WI38 (cell line): ENCODE measurements at regions not wholly inside any gene's neighbourhood (a gene's known extent, or its start where the extent isn't known, plus 50 kb on each side); places are given as distances from the start of the nearest gene placed in this dataset.

Experiments
- H3K4me3 ChIP-seq: 2 replicates; pipeline ENCODE4 v1.5.1; 2011; ENCODE audit warnings: low read depth, mild to moderate bottlenecking, control low read depth, low read length
- TF ChIP-seq, protein P1 (sequence below): IDR thresholded peaks from 2 replicates; pipeline ENCODE4 v1.5.1; 2012; ENCODE audit warnings: low read depth, mild to moderate bottlenecking, control low read depth, low read length

DNA sequence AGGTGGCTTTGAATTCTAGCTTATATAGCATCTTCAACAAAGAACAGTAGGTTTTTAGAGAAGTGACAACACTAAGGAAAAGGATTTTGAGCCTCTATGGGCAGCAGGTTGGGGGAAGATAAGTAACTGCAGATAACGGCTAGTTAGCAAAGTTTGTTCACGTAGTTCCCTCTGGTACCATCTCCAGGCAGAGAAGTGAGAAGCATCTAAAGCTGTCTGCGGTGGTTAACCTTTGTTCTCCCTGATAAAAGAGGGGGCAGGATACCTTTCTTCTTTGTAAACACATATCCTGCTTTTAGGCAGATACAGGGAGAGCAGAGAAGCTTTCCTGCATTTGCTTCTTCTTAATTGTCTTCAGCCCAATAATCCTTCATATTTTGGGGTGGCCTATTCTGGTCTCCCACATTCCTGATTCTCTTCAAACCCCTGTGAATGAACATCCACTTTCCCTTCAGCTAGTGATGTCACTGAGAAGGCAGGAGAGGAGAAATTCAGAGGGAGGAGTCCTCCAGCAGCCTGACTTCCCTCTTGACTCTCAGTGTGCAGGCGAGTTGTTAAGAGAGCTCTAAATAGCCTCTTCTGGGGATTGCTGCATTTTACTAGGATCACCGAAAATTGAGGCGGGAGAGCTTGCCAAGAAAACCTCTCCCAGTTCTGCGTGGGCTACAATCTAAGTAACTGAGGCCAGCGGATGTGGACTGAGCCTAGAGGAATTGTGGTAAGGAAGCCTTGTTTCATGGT is 393.7 kb upstream of the C2CD4B start:
- no peak overlapping the region for H3K4me3 ChIP-seq
- TF ChIP-seq, protein P1, sequence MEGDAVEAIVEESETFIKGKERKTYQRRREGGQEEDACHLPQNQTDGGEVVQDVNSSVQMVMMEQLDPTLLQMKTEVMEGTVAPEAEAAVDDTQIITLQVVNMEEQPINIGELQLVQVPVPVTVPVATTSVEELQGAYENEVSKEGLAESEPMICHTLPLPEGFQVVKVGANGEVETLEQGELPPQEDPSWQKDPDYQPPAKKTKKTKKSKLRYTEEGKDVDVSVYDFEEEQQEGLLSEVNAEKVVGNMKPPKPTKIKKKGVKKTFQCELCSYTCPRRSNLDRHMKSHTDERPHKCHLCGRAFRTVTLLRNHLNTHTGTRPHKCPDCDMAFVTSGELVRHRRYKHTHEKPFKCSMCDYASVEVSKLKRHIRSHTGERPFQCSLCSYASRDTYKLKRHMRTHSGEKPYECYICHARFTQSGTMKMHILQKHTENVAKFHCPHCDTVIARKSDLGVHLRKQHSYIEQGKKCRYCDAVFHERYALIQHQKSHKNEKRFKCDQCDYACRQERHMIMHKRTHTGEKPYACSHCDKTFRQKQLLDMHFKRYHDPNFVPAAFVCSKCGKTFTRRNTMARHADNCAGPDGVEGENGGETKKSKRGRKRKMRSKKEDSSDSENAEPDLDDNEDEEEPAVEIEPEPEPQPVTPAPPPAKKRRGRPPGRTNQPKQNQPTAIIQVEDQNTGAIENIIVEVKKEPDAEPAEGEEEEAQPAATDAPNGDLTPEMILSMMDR: no peak

DNA sequence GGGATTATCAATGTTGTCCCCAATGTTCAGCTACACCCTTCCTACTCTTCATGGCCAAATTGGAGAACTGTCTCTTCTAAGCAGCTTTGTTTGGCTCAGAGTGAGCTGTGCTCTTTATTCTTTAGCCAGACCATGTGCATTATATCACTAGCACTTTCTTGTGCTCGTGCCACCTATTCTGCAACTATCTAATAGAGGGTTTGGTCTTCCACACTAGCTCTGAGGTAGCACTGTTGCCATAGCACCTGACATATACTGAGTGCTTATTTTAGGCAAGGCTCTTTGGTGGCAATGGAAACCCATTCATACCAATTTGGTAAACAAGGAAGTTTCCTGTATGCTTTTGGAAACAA is 394.3 kb upstream of the C2CD4B start:
- TF ChIP-seq, protein P1: no peak
- no peak overlapping the region for H3K4me3 ChIP-seq

DNA sequence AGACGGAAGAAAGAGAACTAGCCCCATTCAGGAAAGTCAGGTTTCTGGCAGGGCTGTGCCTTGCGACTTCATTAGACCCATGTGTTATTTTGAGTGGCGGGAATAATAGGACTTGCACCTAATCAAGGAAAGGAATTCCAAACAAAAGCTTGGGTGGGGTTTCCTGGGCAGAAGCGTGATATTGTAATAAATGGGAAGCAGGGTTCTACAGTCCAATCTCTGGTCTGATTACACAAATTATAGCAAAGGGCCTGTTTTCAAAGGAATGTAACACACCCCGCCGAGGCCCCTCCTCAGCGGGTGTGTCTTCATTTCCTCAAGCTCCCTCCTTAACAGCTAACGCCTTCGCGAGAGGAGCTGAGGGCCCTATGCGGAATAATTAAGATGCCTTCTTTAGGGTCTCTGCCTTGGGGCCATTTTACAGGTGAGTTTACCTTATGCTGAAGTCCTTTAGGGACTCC is 396.0 kb upstream of the C2CD4B start:
- no peak overlapping the region for H3K4me3 ChIP-seq
- TF ChIP-seq, protein P1: no peak

DNA sequence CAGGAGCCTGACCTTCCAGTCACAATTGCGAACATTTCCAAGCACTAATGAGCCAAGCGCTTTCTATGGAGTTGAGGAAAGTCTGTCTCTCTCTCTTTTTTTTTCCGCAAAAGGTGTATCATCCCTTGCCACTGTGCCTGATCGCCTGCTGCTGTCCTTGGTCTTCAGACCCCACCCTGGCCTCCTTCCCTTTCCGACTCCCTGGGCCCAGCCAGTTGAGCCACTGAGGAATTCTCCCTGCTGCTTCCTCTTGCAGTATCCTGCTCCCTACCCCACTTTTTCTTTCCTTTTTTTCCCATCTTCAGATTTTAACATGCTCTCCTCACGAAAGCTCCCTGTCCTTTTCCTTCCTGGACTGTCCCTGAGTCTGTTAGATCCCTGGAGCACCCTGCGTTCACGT is 396.5 kb upstream of the C2CD4B start:
- TF ChIP-seq, protein P1: no peak
- no peak overlapping the region for H3K4me3 ChIP-seq

DNA sequence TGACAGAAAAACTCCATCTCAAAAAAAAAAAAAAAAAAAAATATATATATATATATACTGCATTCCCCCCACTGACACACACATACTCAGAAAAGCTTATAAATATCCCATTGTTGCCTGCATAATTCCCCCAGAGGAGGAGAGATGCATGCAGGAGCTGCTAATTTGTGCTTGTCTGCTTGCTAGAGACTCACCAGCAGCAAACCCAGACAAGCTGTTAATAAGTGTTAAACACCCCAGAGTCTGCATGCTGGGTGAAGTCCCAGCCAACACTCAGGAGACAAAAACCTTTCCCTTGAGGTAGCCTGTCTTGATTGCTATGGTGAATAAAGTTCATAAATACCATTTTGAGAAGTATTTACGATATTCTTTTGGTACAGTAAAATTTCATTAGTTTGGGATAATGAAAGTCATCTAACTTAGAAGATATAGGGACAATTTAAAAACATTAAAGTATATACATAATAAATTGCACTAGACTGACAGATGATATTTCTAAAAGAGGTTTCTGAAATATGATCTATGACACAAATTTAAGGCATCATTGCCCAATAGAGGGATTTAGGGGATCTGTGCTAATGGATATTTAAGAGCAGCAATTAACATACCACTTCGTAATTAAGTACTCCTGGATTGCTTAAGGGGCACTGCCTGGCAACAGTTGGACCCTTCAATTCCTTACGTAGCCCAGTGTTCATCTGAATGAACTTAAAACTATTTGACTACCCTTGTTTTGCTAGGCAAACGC is 400.0 kb upstream of the C2CD4B start:
- TF ChIP-seq, protein P1: no peak
- H3K4me3 ChIP-seq: no peak overlapping the region

DNA sequence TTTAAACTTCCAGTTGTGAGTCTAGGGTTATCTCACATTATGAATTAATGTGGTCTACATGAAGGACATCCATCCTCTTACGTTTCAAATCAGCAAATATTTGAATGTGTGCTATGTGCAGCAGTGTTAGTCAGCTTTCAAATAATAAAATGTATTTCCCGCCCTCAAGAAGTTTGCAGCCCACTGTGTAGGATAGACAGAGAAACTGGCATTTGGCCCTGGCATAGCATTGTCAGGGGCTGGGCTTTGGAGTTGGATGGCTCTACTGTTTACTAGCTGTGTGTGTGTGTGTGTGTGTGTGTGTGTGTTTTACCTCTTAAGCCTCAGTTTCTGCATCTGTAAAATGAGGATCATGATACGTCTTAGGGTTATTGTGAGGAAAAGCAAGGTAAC is 400.5 kb upstream of the C2CD4B start:
- TF ChIP-seq, protein P1: no peak
- H3K4me3 ChIP-seq: no peak overlapping the region

DNA sequence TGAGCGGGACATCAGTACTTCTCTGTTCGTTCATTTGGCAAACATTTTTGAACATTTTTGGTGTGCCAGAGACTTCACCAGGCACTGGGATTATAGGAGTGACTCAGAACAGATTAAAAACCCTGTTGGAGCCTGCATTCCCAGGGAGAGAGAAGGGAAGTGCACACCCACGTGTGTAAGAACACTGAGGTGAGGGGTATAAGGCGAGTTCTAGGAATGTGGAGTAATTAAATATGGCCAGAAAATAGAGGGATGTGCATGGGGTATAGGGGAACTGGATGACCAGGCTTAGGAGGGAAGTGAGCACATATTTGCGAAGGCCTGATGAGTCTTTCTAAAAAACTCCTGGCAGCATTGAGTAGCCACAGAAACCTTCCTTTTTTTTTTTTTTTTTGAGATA is 401.2 kb upstream of the C2CD4B start:
- no peak overlapping the region for H3K4me3 ChIP-seq
- TF ChIP-seq, protein P1: no peak
